Vagina (tissue), 2 donors: ENCODE measurements at regions not wholly inside any gene's neighbourhood (a gene's known extent, or its start where the extent isn't known, plus 50 kb on each side); places are given as distances from the start of the nearest gene placed in this dataset.
"Not testable (repeated sequence)": the region's sequence is repeated elsewhere in the genome, so short reads cannot be mapped to it uniquely, and the experiment has no call there.

Source experiments
- DNase-seq, 2 donors: peaks; one replicate each; pipeline ENCODE4 v3.0.0-alpha.2; 2017; ENCODE audit errors: extremely low spot score in 2 of 2
- H3K27ac ChIP-seq: fragments of 200-600 bp; sonication (generic); one replicate; pipeline ENCODE4 v1.5.1; 2019
- H3K27me3 ChIP-seq: fragments of 200-600 bp; sonication (generic); one replicate; pipeline ENCODE4 v1.5.1; 2019
- H3K36me3 ChIP-seq, 2 donors: fragments of 200-600 bp; sonication (generic); one replicate each; pipeline ENCODE4 v1.5.1; 2017 to 2019
- H3K4me1 ChIP-seq: fragments of 200-600 bp; sonication (generic); one replicate; pipeline ENCODE4 v1.5.1; 2019
- H3K4me3 ChIP-seq, 2 donors: fragments of 200-600 bp; sonication (generic); 1 replicate in 1 of 2; 2 replicates in 1 of 2; pipeline ENCODE4 v1.5.1; 2016 to 2019
- H3K9me3 ChIP-seq: fragments of 200-600 bp; sonication (generic); one replicate; pipeline ENCODE4 v1.5.1; 2019
- POLR2A ChIP-seq, 2 donors: fragments of 450-650 bp; IDR thresholded peaks; one replicate each; pipeline ENCODE4 v1.6.1; 2017; ENCODE audit warnings: antibody characterized with exemption in 2 of 2, mild to moderate bottlenecking in 2 of 2, moderate library complexity in 2 of 2
- POLR2AphosphoS5 ChIP-seq, 2 donors: sonication (generic); formaldehyde crosslinking; IDR thresholded peaks; one replicate each; pipeline ENCODE4 v1.9.0; 2017; ENCODE audit warnings: antibody characterized with exemption in 2 of 2, mild to moderate bottlenecking in 2 of 2, low read depth in 1 of 2; ENCODE audit not compliant: insufficient read depth in 1 of 2
- intact Hi-C: fragments of 100-400 bp; cut with DNase I; formaldehyde crosslinking; loops from one replicate; pipeline ENCODE4 v1.15.1; 2023
- TF ChIP-seq, protein P1 (sequence below), 3 experiments: fragments of 450-650 bp in 2 of 3; fragments of 200-600 bp in 1 of 3; sonication (generic) in 1 of 3; IDR thresholded peaks; one replicate each; pipeline ENCODE4 v1.5.1; 2017 to 2019; ENCODE audit warnings: antibody characterized with exemption in 3 of 3, mild to moderate bottlenecking in 2 of 3, moderate library complexity in 2 of 3

DNA sequence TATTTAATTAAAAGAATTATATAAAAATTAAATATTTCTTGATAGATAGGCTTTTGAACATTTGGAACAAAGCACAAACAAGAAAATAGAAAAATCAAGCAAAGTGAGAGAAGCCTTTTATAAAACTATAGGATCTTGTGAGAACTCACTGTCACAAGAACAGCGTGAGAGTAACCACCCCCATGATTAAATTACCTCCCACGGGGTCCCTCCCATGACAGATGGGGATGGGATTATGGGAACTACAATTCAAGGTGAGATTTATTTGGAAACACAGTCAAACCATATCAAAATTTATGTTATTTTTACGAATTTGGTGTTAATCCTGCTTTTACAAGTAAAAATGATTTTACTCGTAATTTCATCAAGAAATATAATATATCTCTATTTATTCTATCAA, 1136.1 kb upstream of the POT1 start:
- TF ChIP-seq, protein P1, sequence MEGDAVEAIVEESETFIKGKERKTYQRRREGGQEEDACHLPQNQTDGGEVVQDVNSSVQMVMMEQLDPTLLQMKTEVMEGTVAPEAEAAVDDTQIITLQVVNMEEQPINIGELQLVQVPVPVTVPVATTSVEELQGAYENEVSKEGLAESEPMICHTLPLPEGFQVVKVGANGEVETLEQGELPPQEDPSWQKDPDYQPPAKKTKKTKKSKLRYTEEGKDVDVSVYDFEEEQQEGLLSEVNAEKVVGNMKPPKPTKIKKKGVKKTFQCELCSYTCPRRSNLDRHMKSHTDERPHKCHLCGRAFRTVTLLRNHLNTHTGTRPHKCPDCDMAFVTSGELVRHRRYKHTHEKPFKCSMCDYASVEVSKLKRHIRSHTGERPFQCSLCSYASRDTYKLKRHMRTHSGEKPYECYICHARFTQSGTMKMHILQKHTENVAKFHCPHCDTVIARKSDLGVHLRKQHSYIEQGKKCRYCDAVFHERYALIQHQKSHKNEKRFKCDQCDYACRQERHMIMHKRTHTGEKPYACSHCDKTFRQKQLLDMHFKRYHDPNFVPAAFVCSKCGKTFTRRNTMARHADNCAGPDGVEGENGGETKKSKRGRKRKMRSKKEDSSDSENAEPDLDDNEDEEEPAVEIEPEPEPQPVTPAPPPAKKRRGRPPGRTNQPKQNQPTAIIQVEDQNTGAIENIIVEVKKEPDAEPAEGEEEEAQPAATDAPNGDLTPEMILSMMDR (IDR thresholded peaks at IDR 0.05) = no peak
- TF ChIP-seq POLR2A (IDR thresholded peaks at IDR 0.05) (no peak), POLR2AphosphoS5 (IDR thresholded peaks at IDR 0.05; ENCODE audit: insufficient read depth in 1 of 2, low read depth in 1 of 2) (no peak)
- intact Hi-C loops = no loop called here

GRCh38 chr7:126057979-126058378, 1128.4 kb upstream of the POT1 start:
- no peak for DNase-seq
- no peak overlapping the region for H3K4me3 ChIP-seq
- no peaks in the 10 kb centered on the region for H3K27me3 ChIP-seq
- no peak for TF ChIP-seq POLR2A (IDR thresholded peaks at IDR 0.05)
- TF ChIP-seq POLR2AphosphoS5 (IDR thresholded peaks at IDR 0.05; ENCODE audit: insufficient read depth in 1 of 2, low read depth in 1 of 2) = no peak
- no peaks in the 10 kb centered on the region for H3K36me3 ChIP-seq
- H3K9me3 ChIP-seq = no peaks in the 10 kb centered on the region
- intact Hi-C loops = no loop called here
- no peak overlapping the region for H3K27ac ChIP-seq
- H3K4me1 ChIP-seq = no peaks in the 10 kb centered on the region

More for the DNA sequence above, 1136.1 kb upstream of the POT1 start:
- no peaks in the 10 kb centered on the region for H3K36me3 ChIP-seq
- H3K9me3 ChIP-seq = no peaks in the 10 kb centered on the region
- no peak for DNase-seq
- H3K4me1 ChIP-seq = no peaks in the 10 kb centered on the region
- no peaks in the 10 kb centered on the region for H3K27me3 ChIP-seq
- H3K4me3 ChIP-seq = no peak overlapping the region
- no peak overlapping the region for H3K27ac ChIP-seq

DNA sequence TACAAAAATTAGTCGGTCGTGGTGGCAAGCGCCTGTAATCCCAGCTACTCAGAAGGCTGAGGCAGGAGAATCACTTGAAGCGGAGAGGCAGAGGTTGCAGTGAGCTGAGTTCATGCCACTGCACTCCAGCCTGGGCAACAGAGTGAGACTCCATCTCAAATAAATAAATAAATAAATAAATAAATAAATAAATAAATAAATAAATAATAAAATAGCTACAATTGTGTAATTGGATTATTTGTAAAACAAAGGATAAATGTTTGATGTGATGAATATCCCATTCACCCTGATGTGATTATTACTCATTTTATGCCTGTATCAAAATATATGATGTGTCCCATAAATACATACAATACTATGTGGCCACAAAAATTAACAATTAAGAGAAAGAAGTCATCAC, 1127.0 kb upstream of the POT1 start:
- H3K9me3 ChIP-seq, H3K27ac ChIP-seq, intact Hi-C loops, DNase-seq, H3K27me3 ChIP-seq, H3K36me3 ChIP-seq, H3K4me1 ChIP-seq, H3K4me3 ChIP-seq: not testable (repeated sequence)

- H3K36me3 ChIP-seq = no peaks in the 10 kb centered on the region
- DNase-seq = no peak
- no peak overlapping the region for H3K27ac ChIP-seq
- H3K27me3 ChIP-seq = no peaks in the 10 kb centered on the region
- TF ChIP-seq POLR2AphosphoS5 (IDR thresholded peaks at IDR 0.05; ENCODE audit: insufficient read depth in 1 of 2, low read depth in 1 of 2) (no peak), POLR2A (IDR thresholded peaks at IDR 0.05) (no peak)
- TF ChIP-seq, protein P1 (IDR thresholded peaks at IDR 0.05) = no peak
- H3K9me3 ChIP-seq = no peaks in the 10 kb centered on the region
- intact Hi-C loops = no loop called here
- no peak overlapping the region for H3K4me3 ChIP-seq
- no peaks in the 10 kb centered on the region for H3K4me1 ChIP-seq
Measured at GRCh38 chr7:126052229-126052628, 1122.6 kb upstream of the POT1 start.

DNA sequence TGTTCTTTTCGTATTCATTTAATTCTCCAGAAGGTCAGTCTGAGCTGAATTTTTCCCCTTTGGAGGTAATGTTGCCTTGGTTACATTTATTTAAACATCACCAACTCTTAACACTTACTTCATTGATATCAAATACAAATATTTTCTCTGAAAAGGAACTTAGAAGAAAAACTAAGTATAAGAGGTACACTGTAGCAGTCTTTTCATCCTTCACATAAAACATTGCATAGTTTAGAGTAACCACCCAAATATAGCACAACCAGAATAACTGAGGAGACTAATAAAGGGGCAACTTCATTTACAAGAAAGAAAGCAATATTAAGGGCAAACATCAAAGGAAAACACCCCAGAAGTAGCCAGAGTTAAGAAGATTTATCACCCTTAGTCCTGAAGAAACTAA, 1115.0 kb upstream of the POT1 start:
- no peaks in the 10 kb centered on the region for H3K36me3 ChIP-seq
- no peak overlapping the region for H3K4me3 ChIP-seq
- H3K27me3 ChIP-seq = no peaks in the 10 kb centered on the region
- no peak overlapping the region for H3K27ac ChIP-seq
- no peak for DNase-seq
- no peaks in the 10 kb centered on the region for H3K4me1 ChIP-seq
- TF ChIP-seq POLR2AphosphoS5 (IDR thresholded peaks at IDR 0.05; ENCODE audit: insufficient read depth in 1 of 2, low read depth in 1 of 2) = no peak
- TF ChIP-seq, protein P1 (IDR thresholded peaks at IDR 0.05) = no peak
- no peak for TF ChIP-seq POLR2A (IDR thresholded peaks at IDR 0.05)
- intact Hi-C loops = no loop called here
- no peaks in the 10 kb centered on the region for H3K9me3 ChIP-seq

GRCh38 chr7:126041472-126041871, 1111.8 kb upstream of the POT1 start:
- H3K4me3 ChIP-seq = no peak overlapping the region
- H3K27ac ChIP-seq = no peak overlapping the region
- no peaks in the 10 kb centered on the region for H3K27me3 ChIP-seq
- no peaks in the 10 kb centered on the region for H3K36me3 ChIP-seq
- intact Hi-C loops = no loop called here
- H3K9me3 ChIP-seq = no peaks in the 10 kb centered on the region
- TF ChIP-seq, protein P1 (IDR thresholded peaks at IDR 0.05) = no peak
- no peak for TF ChIP-seq POLR2AphosphoS5 (IDR thresholded peaks at IDR 0.05; ENCODE audit: insufficient read depth in 1 of 2, low read depth in 1 of 2)
- no peak for TF ChIP-seq POLR2A (IDR thresholded peaks at IDR 0.05)
- no peaks in the 10 kb centered on the region for H3K4me1 ChIP-seq
- no peak for DNase-seq
